ENCODE measurements at regions not wholly inside any gene's neighbourhood (a gene's known extent, or its start where the extent isn't known, plus 50 kb on each side); places are given as distances from the start of the nearest gene placed in this dataset.

DNA sequence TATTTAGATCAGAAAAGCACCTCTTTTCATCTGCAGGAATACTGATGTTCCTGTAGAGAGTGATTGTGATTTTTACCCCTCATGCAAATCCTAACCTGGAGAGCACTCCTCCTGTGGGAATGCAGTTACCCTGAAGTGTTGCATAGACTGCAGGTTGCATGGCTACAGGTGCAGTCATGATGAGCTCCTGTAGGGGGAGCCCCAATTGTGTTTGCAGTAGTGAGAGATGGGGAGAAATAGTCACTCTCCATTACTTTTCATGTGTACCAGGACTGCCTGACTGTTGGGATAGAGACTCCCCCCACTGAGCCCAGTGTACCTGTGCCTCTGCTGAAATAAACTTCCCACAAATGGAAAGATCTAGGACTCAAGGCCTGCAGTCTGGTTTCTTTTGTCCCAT, 1086.5 kb downstream of the SLC6A15 start:
- ChIA-PET POLR2A (ENCODE audit: unreplicated experiment) (no interaction called here), CTCF (interaction anchor here (0.6 to 1.5 kb wide), 5 partner anchors 570 to 1140 kb away, joined by 3 to 5 read pairs (median 3); no protein-coding TSS in a partner anchor)
- dilution Hi-C loops (cut with HindIII; ENCODE audit: low sequenced_read_pairs, unreplicated experiment): no loop called here
- Histone ChIP-seq H3K4me2 (ENCODE audit: low read depth, low read length) (no peak overlapping the region), H3K4me1 (ENCODE audit: control insufficient read depth, insufficient read depth, low read length) (no peaks in the 10 kb centered on the region), H4K5ac (ENCODE audit: low read depth, low read length) (no peak overlapping the region), H3K9me1 (ENCODE audit: insufficient read depth, low read length) (no peaks in the 10 kb centered on the region), H2AK9ac (replicated peaks; ENCODE audit: low read depth, low read length, poor library complexity) (no peak overlapping the region), H3K4ac (ENCODE audit: low read depth, low read length) (no peak overlapping the region), H2AK5ac (ENCODE audit: low read depth, low read length) (no peak overlapping the region), H3K4me3 (ENCODE audit: insufficient read depth, low read depth, low read length) (no peak overlapping the region), H4K91ac (ENCODE audit: insufficient read depth, low read depth, low read length) (no peak overlapping the region), H3K36me3 (ENCODE audit: control insufficient read depth, insufficient read depth, low read length) (no peaks in the 10 kb centered on the region), H4K8ac (ENCODE audit: low read depth in 2 of 2, low read length in 2 of 2) (no peak overlapping the region), H3K23ac (ENCODE audit: low read depth, low read length) (no peak overlapping the region), H3K18ac (ENCODE audit: low read depth, low read length) (no peak overlapping the region), H3K27ac (ENCODE audit: insufficient read depth, low read length) (no peak overlapping the region), H2BK15ac (ENCODE audit: low read depth, low read length) (no peak overlapping the region), H3K9ac (ENCODE audit: low read depth, low read length) (no peak overlapping the region), H4K20me1 (ENCODE audit: insufficient read depth, low read length) (no peaks in the 10 kb centered on the region), H3K56ac (ENCODE audit: extremely low read depth, insufficient read depth, low read length) (no peak overlapping the region), H3K9me3 (ENCODE audit: control insufficient read depth, insufficient read depth, low read length) (no peaks in the 10 kb centered on the region), H2BK5ac (ENCODE audit: low read depth, low read length, poor library complexity, severe bottlenecking) (no peak overlapping the region), H2AFZ (replicated peaks; ENCODE audit: low read length, poor library complexity) (no peak overlapping the region), H3K27me3 (ENCODE audit: control insufficient read depth, insufficient read depth, low read length) (no peaks in the 10 kb centered on the region), H2BK20ac (ENCODE audit: low read depth, low read length) (no peak overlapping the region; the same call in 1 of the 2 replicates), H2BK120ac (ENCODE audit: low read depth, low read length) (no peak overlapping the region), H3K79me1 (ENCODE audit: low read depth in 1 of 2, low read length in 2 of 2) (no peaks in the 10 kb centered on the region), H3K14ac (replicated peaks; ENCODE audit: low read depth, low read length) (no peak overlapping the region)
- intact Hi-C loops (cut with micrococcal nuclease): loop anchor here (1.0 kb wide), 4 partner anchors 572 to 1140 kb away; partner anchors contain the start of gene TMTC2
- in situ Hi-C loops (cut with MboI; ENCODE audit: low sequenced_read_pairs): loop anchor here (10.0 kb wide), 1 partner anchor 569 kb away; no protein-coding TSS in a partner anchor
- no TSS peak for BruUV-seq (replicated peaks)
- ATAC-seq (ENCODE audit: low read depth): peak; percentile 89
- DNase-seq: peak; percentile 28
- no peak for TF ChIP-seq BHLHE40 (IDR thresholded peaks at IDR 0.05; ENCODE audit: low read depth, low read length)
- TF ChIP-seq, protein P1, sequence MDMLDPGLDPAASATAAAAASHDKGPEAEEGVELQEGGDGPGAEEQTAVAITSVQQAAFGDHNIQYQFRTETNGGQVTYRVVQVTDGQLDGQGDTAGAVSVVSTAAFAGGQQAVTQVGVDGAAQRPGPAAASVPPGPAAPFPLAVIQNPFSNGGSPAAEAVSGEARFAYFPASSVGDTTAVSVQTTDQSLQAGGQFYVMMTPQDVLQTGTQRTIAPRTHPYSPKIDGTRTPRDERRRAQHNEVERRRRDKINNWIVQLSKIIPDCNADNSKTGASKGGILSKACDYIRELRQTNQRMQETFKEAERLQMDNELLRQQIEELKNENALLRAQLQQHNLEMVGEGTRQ (IDR thresholded peaks at IDR 0.05; ENCODE audit: low read depth, low read length): no peak
- no peak for TF ChIP-seq MAZ (IDR thresholded peaks at IDR 0.05; ENCODE audit: borderline replicate concordance, low read depth, low read length)
- TF ChIP-seq RAD21 (IDR thresholded peaks at IDR 0.05; ENCODE audit: low read length): peak; percentile 52
- TF ChIP-seq, protein P2, sequence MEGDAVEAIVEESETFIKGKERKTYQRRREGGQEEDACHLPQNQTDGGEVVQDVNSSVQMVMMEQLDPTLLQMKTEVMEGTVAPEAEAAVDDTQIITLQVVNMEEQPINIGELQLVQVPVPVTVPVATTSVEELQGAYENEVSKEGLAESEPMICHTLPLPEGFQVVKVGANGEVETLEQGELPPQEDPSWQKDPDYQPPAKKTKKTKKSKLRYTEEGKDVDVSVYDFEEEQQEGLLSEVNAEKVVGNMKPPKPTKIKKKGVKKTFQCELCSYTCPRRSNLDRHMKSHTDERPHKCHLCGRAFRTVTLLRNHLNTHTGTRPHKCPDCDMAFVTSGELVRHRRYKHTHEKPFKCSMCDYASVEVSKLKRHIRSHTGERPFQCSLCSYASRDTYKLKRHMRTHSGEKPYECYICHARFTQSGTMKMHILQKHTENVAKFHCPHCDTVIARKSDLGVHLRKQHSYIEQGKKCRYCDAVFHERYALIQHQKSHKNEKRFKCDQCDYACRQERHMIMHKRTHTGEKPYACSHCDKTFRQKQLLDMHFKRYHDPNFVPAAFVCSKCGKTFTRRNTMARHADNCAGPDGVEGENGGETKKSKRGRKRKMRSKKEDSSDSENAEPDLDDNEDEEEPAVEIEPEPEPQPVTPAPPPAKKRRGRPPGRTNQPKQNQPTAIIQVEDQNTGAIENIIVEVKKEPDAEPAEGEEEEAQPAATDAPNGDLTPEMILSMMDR (conservative IDR thresholded peaks at IDR 0.05; ENCODE audit: low read depth, low read length): peak; percentile 56
- peak; percentile 33; the same call in 1 of the 2 replicates for TF ChIP-seq SMC3 (IDR thresholded peaks at IDR 0.05; ENCODE audit: low read depth, low read length)

Measured in IMR-90 (cell line).